CD14-positive monocyte (primary cell): ENCODE measurements at regions not wholly inside any gene's neighbourhood (a gene's known extent, or its start where the extent isn't known, plus 50 kb on each side); places are given as distances from the start of the nearest gene placed in this dataset.

ENCODE experiments used
- DNase-seq, 3 donors: peaks; one replicate each; pipeline ENCODE4 v3.0.0-alpha.2; 2011 to 2022
- H2AFZ ChIP-seq: 2 replicates; pipeline ENCODE4 v1.6.0; 2012; ENCODE audit warnings: mild to moderate bottlenecking, low read depth, low read length, inconsistent platforms; ENCODE audit not compliant: insufficient read depth, poor library complexity, severe bottlenecking
- H3K27ac ChIP-seq, 2 donors: 1 replicate in 1 of 2; 2 replicates in 1 of 2; pipeline ENCODE4 v1.5.1; 2012 to 2013; ENCODE audit warnings: low read length in 2 of 2, control low read depth in 1 of 2, inconsistent platforms in 1 of 2, low read depth in 1 of 2, mild to moderate bottlenecking in 1 of 2
- H3K27me3 ChIP-seq, 2 donors: one replicate each; pipeline versions ENCODE4 v1.6.0 to v1.6.1; 2011 to 2013; ENCODE audit warnings: low read length in 2 of 2; ENCODE audit not compliant: control insufficient read depth in 2 of 2, insufficient read depth in 2 of 2
- H3K36me3 ChIP-seq, 2 donors: replicated peaks in 1 of 2; 1 replicate in 1 of 2; 2 replicates in 1 of 2; pipeline versions ENCODE4 v1.5.1 to v1.6.1; 2012 to 2013; ENCODE audit warnings: low read length in 2 of 2, control low read depth in 1 of 2, inconsistent platforms in 1 of 2, mild to moderate bottlenecking in 1 of 2; ENCODE audit not compliant: insufficient read depth in 2 of 2, control insufficient read depth in 1 of 2
- H3K4me1 ChIP-seq, 2 donors: 1 replicate in 1 of 2; 2 replicates in 1 of 2; pipeline versions ENCODE4 v1.5.1 to v1.6.1; 2012 to 2013; ENCODE audit warnings: low read length in 2 of 2, control low read depth in 1 of 2, inconsistent platforms in 1 of 2, mild to moderate bottlenecking in 1 of 2, moderate library complexity in 1 of 2; ENCODE audit not compliant: insufficient read depth in 2 of 2, control insufficient read depth in 1 of 2
- H3K4me2 ChIP-seq: replicated peaks from 2 replicates; pipeline ENCODE3; 2012; ENCODE audit warnings: low read length, moderate library complexity, mild to moderate bottlenecking; ENCODE audit not compliant: poor library complexity, severe bottlenecking; ENCODE audit errors: extremely low read depth
- H3K4me3 ChIP-seq, 3 experiments: fragments of 200-600 bp in 1 of 3; sonication (generic) in 1 of 3; replicated peaks in 1 of 3; 1 replicate in 2 of 3; 2 replicates in 1 of 3; pipeline ENCODE4 v1.5.1; 2011 to 2013; ENCODE audit warnings: low read length in 3 of 3, mild to moderate bottlenecking in 3 of 3, control low read depth in 2 of 3, low read depth in 2 of 3, inconsistent platforms in 1 of 3, moderate library complexity in 1 of 3
- H3K79me2 ChIP-seq: 2 replicates; pipeline ENCODE4 v1.6.0; 2012; ENCODE audit warnings: mild to moderate bottlenecking, control low read depth, inconsistent platforms, low read length, moderate library complexity; ENCODE audit not compliant: insufficient read depth
- H3K9ac ChIP-seq: 2 replicates; pipeline ENCODE4 v1.6.0; 2017; ENCODE audit warnings: low read length, mild to moderate bottlenecking; ENCODE audit not compliant: insufficient read depth, poor library complexity, severe bottlenecking
- H3K9me3 ChIP-seq, 2 donors: replicated peaks in 1 of 2; 1 replicate in 1 of 2; 2 replicates in 1 of 2; pipeline versions ENCODE4 v1.5.1 to v1.6.1; 2012 to 2013; ENCODE audit warnings: low read length in 2 of 2, control low read depth in 1 of 2; ENCODE audit not compliant: control insufficient read depth in 1 of 2, insufficient read depth in 1 of 2
- H4K20me1 ChIP-seq: 2 replicates; pipeline ENCODE4 v1.6.0; 2012; ENCODE audit warnings: mild to moderate bottlenecking, low read length, control low read depth, moderate library complexity; ENCODE audit not compliant: insufficient read depth
- H3K27ac Mint-ChIP-seq, 7 donors: one replicate each; pipeline ENCODE4 v1.8.0; 2020; ENCODE audit warnings: mild to moderate bottlenecking in 7 of 7, mixed read lengths in 7 of 7, moderate library complexity in 6 of 7, inconsistent platforms in 2 of 7
- H3K27me3 Mint-ChIP-seq, 3 donors: one replicate each; pipeline ENCODE4 v1.8.0; 2021 to 2022; ENCODE audit warnings: low read depth in 3 of 3, mild to moderate bottlenecking in 3 of 3, mixed read lengths in 3 of 3, moderate library complexity in 3 of 3, inconsistent platforms in 1 of 3
- H3K36me3 Mint-ChIP-seq, 2 donors: one replicate each; pipeline ENCODE4 v1.8.0; 2020; ENCODE audit warnings: mixed read lengths in 2 of 2, inconsistent platforms in 1 of 2, mild to moderate bottlenecking in 1 of 2
- H3K4me1 Mint-ChIP-seq: one replicate; pipeline ENCODE4 v1.8.0; 2020; ENCODE audit warnings: mild to moderate bottlenecking, mixed read lengths
- H3K4me3 Mint-ChIP-seq, 2 donors: one replicate each; pipeline ENCODE4 v1.8.0; 2020; ENCODE audit warnings: mild to moderate bottlenecking in 2 of 2, mixed read lengths in 2 of 2, moderate library complexity in 1 of 2
- H3K9me3 Mint-ChIP-seq, 7 donors: one replicate each; pipeline ENCODE4 v1.8.0; 2020 to 2022; ENCODE audit warnings: mixed read lengths in 7 of 7, mild to moderate bottlenecking in 6 of 7, moderate library complexity in 6 of 7, inconsistent platforms in 2 of 7
- CTCF ChIP-seq: fragments of 200-600 bp; IDR thresholded peaks from one replicate; pipeline ENCODE4 v1.8.0; 2022; ENCODE audit warnings: antibody characterized with exemption, mild to moderate bottlenecking
- WGBS: methylation state at CpG from one replicate; pipeline ENCODE4 v1.1.5; 2013; ENCODE audit warnings: missing lambda C conversion rate; ENCODE audit not compliant: insufficient coverage; 5-methylcytosine and 5-hydroxymethylcytosine counted together
- intact Hi-C, 2 donors: fragments of 100-400 bp; cut with micrococcal nuclease; formaldehyde crosslinking; loops; one replicate each; pipeline versions ENCODE4 v1.15.0 to v1.15.1; 2023

- H2AFZ ChIP-seq: no peak overlapping the region
- intact Hi-C loops: no loop called here
- Mint-ChIP-seq H3K9me3 (peaks cover 0 to 5% (median 0%) of the 10 kb centered on the region in 7 donors), H3K36me3 (no peaks in the 10 kb centered on the region), H3K4me1 (peaks cover 4% of the 10 kb centered on the region), H3K27me3 (peaks cover 2 to 5% (median 3%) of the 10 kb centered on the region in 3 donors), H3K27ac (no peak overlapping the region), H3K4me3 (no peak overlapping the region)
- H3K4me2 ChIP-seq: no peak overlapping the region
- H3K36me3 ChIP-seq: no peaks in the 10 kb centered on the region
- H3K9ac ChIP-seq: no peak overlapping the region
- H3K27me3 ChIP-seq: no peaks in the 10 kb centered on the region
- no peaks in the 10 kb centered on the region for H3K4me1 ChIP-seq
- H3K79me2 ChIP-seq: no peaks in the 10 kb centered on the region
- TF ChIP-seq CTCF: no peak
- no peak overlapping the region for H3K4me3 ChIP-seq
- no peak overlapping the region for H3K27ac ChIP-seq
- no peaks in the 10 kb centered on the region for H4K20me1 ChIP-seq
- WGBS: 98% methylated on average over 4 of the region's 5 CpGs
- no peaks in the 10 kb centered on the region for H3K9me3 ChIP-seq
- DNase-seq: no peak
These were observed 256.2 kb downstream of the SKIDA1 start for GRCh38 chr10:21269289-21269688.

GRCh38 chr10:21265622-21266021 is 259.9 kb downstream of the SKIDA1 start:
- Histone ChIP-seq H3K9ac (no peak overlapping the region), H3K4me1 (no peaks in the 10 kb centered on the region), H4K20me1 (no peaks in the 10 kb centered on the region), H3K27me3 (no peaks in the 10 kb centered on the region), H3K36me3 (no peaks in the 10 kb centered on the region), H2AFZ (no peak overlapping the region), H3K4me2 (no peak overlapping the region), H3K9me3 (no peaks in the 10 kb centered on the region), H3K4me3 (no peak overlapping the region), H3K27ac (no peak overlapping the region), H3K79me2 (no peaks in the 10 kb centered on the region)
- no peak for DNase-seq
- H3K4me1 Mint-ChIP-seq: no peaks in the 10 kb centered on the region
- H3K4me3 Mint-ChIP-seq: no peak overlapping the region
- H3K36me3 Mint-ChIP-seq: no peaks in the 10 kb centered on the region
- peaks cover 0 to 5% (median 0%) of the 10 kb centered on the region in 7 donors for H3K9me3 Mint-ChIP-seq
- no peak for TF ChIP-seq CTCF
- intact Hi-C loops: no loop called here
- WGBS: no CpG with 5 or more reads among the region's 3 CpGs
- H3K27me3 Mint-ChIP-seq: peaks cover 2 to 4% (median 3%) of the 10 kb centered on the region in 3 donors
- H3K27ac Mint-ChIP-seq: no peak overlapping the region
